Prostate gland (tissue), 2 donors: ENCODE measurements at regions not wholly inside any gene's neighbourhood (a gene's known extent, or its start where the extent isn't known, plus 50 kb on each side); places are given as distances from the start of the nearest gene placed in this dataset.

ENCODE experiments used
- POLR2A ChIP-seq: fragments of 450-650 bp; IDR thresholded peaks from one replicate; pipeline ENCODE4 v1.6.1; 2016; ENCODE audit warnings: antibody characterized with exemption, mild to moderate bottlenecking
- POLR2AphosphoS5 ChIP-seq: sonication (generic); formaldehyde crosslinking; IDR thresholded peaks from one replicate; pipeline ENCODE4 v1.6.1; 2017; ENCODE audit warnings: antibody characterized with exemption
- TF ChIP-seq, protein P1 (sequence below), 4 experiments: fragments of 200-600 bp in 2 of 4; fragments of 450-650 bp in 2 of 4; sonication (generic) in 2 of 4; IDR thresholded peaks; 1 replicate in 3 of 4; 2 replicates in 1 of 4; pipeline ENCODE4 v1.5.1; 2016 to 2019; ENCODE audit warnings: antibody characterized with exemption in 4 of 4, mild to moderate bottlenecking in 2 of 4, moderate library complexity in 2 of 4

DNA sequence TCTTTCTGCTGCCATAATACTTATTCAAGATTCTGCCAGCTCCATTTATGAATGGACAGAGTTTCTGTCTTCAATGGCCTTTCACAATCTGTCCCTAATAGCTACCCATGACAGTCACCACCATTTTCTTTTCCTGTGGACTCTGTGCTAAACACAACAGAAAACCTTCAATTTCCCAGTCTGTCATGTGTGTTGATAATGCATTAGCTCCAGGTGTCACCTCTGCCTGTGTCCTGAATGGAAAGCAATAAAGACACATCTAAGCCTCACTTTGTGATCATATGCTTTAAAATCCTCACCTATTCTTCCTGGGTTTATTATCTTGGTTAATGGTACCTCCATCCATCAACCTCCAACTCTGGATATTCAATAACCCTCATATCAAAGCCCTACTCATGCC, 772.2 kb downstream of the DCDC2C start:
- TF ChIP-seq, protein P1, sequence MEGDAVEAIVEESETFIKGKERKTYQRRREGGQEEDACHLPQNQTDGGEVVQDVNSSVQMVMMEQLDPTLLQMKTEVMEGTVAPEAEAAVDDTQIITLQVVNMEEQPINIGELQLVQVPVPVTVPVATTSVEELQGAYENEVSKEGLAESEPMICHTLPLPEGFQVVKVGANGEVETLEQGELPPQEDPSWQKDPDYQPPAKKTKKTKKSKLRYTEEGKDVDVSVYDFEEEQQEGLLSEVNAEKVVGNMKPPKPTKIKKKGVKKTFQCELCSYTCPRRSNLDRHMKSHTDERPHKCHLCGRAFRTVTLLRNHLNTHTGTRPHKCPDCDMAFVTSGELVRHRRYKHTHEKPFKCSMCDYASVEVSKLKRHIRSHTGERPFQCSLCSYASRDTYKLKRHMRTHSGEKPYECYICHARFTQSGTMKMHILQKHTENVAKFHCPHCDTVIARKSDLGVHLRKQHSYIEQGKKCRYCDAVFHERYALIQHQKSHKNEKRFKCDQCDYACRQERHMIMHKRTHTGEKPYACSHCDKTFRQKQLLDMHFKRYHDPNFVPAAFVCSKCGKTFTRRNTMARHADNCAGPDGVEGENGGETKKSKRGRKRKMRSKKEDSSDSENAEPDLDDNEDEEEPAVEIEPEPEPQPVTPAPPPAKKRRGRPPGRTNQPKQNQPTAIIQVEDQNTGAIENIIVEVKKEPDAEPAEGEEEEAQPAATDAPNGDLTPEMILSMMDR (IDR thresholded peaks at IDR 0.05) = no peak
- TF ChIP-seq POLR2A = no peak
- TF ChIP-seq POLR2AphosphoS5 = no peak
